Neural cell (in vitro differentiated cells): ENCODE measurements at regions not wholly inside any gene's neighbourhood (a gene's known extent, or its start where the extent isn't known, plus 50 kb on each side); places are given as distances from the start of the nearest gene placed in this dataset.

ENCODE experiments used
- H2AFZ ChIP-seq: fragments of 200-600, 300-800 bp; sonication (generic), shearing (Covaris generic); 2 replicates; pipeline ENCODE4 v1.6.0; 2014; ENCODE audit warnings: low read depth, mild to moderate bottlenecking, antibody characterized with exemption, low read length, moderate library complexity
- H3F3A ChIP-seq: fragments of 200-600 bp; shearing (Covaris generic); 2 replicates; pipeline ENCODE4 v1.6.1; 2016; ENCODE audit warnings: mild to moderate bottlenecking, moderate library complexity, mixed read lengths, antibody characterized with exemption, low read length; ENCODE audit not compliant: insufficient read depth, poor library complexity, severe bottlenecking
- H3K27ac ChIP-seq: fragments of 200-600, 300-800 bp; sonication (generic), shearing (Covaris generic); 2 replicates; pipeline ENCODE4 v1.5.1; 2014; ENCODE audit warnings: mild to moderate bottlenecking, low read length, moderate library complexity
- H3K27me3 ChIP-seq: fragments of 300-800, 200-600 bp; sonication (generic), shearing (Covaris generic); 2 replicates; pipeline ENCODE4 v1.6.0; 2014; ENCODE audit warnings: mild to moderate bottlenecking, low read depth, low read length, moderate library complexity; ENCODE audit not compliant: insufficient read depth
- H3K36me3 ChIP-seq: fragments of 300-800, 200-600 bp; sonication (generic), shearing (Covaris generic); 2 replicates; pipeline ENCODE4 v1.5.1; 2014; ENCODE audit warnings: mild to moderate bottlenecking, antibody characterized with exemption, low read length, moderate library complexity; ENCODE audit not compliant: insufficient read depth
- H3K4me2 ChIP-seq: fragments of 300-800, 200-600 bp; sonication (generic), shearing (Covaris generic); 2 replicates; pipeline ENCODE4 v1.6.0; 2014; ENCODE audit warnings: mild to moderate bottlenecking, low read length
- H3K4me3 ChIP-seq: fragments of 300-800, 200-600 bp; sonication (generic), shearing (Covaris generic); 2 replicates; pipeline ENCODE4 v1.5.1; 2014; ENCODE audit warnings: mild to moderate bottlenecking, low read length, moderate library complexity
- H3K79me2 ChIP-seq: fragments of 200-600 bp; shearing (Covaris generic); replicated peaks from 2 replicates; pipeline ENCODE4 v1.6.0; 2014; ENCODE audit warnings: mild to moderate bottlenecking, low read length, moderate library complexity; ENCODE audit not compliant: insufficient read depth
- H3K9ac ChIP-seq: fragments of 300-800, 200-600 bp; sonication (generic), shearing (Covaris generic); 2 replicates; pipeline ENCODE4 v1.6.1; 2016; ENCODE audit warnings: mild to moderate bottlenecking, low read length, mixed read lengths
- H3K9me2 ChIP-seq: fragments of 200-600 bp; shearing (Covaris generic); 2 replicates; pipeline ENCODE4 v1.6.1; 2016; ENCODE audit warnings: mild to moderate bottlenecking, low read length, mixed read lengths; ENCODE audit not compliant: insufficient read depth
- H3K9me3 ChIP-seq: fragments of 200-600, 300-800 bp; sonication (generic), shearing (Covaris generic); 2 replicates; pipeline ENCODE4 v1.6.1; 2016; ENCODE audit warnings: mild to moderate bottlenecking, mixed run types, low read length, moderate library complexity, mixed read lengths
- H4K20me1 ChIP-seq: fragments of 200-600 bp; shearing (Covaris generic); 2 replicates; pipeline ENCODE4 v1.6.1; 2016; ENCODE audit warnings: mild to moderate bottlenecking, mixed run types; ENCODE audit not compliant: insufficient read depth
- EP300 ChIP-seq: fragments of 450-650 bp; conservative IDR thresholded peaks from 2 replicates; pipeline ENCODE4 v1.6.1; 2014; ENCODE audit warnings: antibody characterized with exemption, mild to moderate bottlenecking, moderate library complexity; ENCODE audit not compliant: poor library complexity, severe bottlenecking
- EZH2 ChIP-seq: fragments of 200-600, 300-800 bp; shearing (Covaris generic), sonication (generic); IDR thresholded peaks from 2 replicates; pipeline ENCODE4 v1.6.1; 2014; ENCODE audit warnings: antibody characterized with exemption, low read length, borderline replicate concordance, mild to moderate bottlenecking; ENCODE audit not compliant: insufficient read depth, poor library complexity, severe bottlenecking
- MXI1 ChIP-seq: fragments of 450-650 bp; conservative IDR thresholded peaks from 2 replicates; pipeline ENCODE4 v1.6.1; 2014; ENCODE audit warnings: antibody characterized with exemption, mild to moderate bottlenecking; ENCODE audit not compliant: poor library complexity, severe bottlenecking
- POLR2AphosphoS5 ChIP-seq: IDR thresholded peaks from 2 replicates; pipeline ENCODE4 v1.6.1; 2012
- RAD21 ChIP-seq: fragments of 450-650 bp; conservative IDR thresholded peaks from 2 replicates; pipeline ENCODE4 v1.6.1; 2014; ENCODE audit warnings: antibody characterized with exemption, mild to moderate bottlenecking, moderate library complexity
- SMC3 ChIP-seq: fragments of 450-650 bp; conservative IDR thresholded peaks from 2 replicates; pipeline ENCODE4 v1.6.1; 2014; ENCODE audit warnings: antibody characterized with exemption, mild to moderate bottlenecking, moderate library complexity; ENCODE audit not compliant: poor library complexity
- TAF1 ChIP-seq: IDR thresholded peaks from 2 replicates; pipeline ENCODE4 v1.6.1; 2012; ENCODE audit warnings: low read depth
- TF ChIP-seq, protein P1 (sequence below): fragments of 450-650 bp; IDR thresholded peaks from 2 replicates; pipeline ENCODE4 v1.5.1; 2014; ENCODE audit warnings: antibody characterized with exemption, mild to moderate bottlenecking, moderate library complexity; ENCODE audit not compliant: poor library complexity, severe bottlenecking
- TF ChIP-seq, protein P2 (sequence below): IDR thresholded peaks from 2 replicates; pipeline ENCODE4 v1.6.1; 2012; ENCODE audit warnings: borderline replicate concordance

DNA sequence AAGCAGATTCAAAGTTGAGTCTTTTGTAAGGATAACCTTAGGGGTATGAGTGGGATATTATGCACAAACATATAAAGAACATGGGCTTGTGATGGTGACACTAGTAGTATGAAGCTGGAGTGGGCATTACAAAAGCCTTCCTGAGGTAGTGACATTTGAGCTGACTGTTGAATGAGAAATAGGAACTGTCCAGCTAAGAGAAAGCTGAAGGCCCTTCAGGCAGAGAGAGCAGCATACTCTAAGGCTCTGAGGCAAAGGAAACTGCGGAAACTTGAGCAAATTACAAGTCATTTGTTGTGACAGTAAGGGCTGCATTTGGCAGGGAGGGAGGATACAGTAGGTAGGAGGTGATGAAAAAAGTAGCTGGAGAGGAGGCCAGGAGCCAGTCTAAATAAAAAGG lies 190.7 kb upstream of the CD96 start:
- no peaks in the 10 kb centered on the region for H3K79me2 ChIP-seq
- H3K4me3 ChIP-seq, result no peak overlapping the region
- H3K27ac ChIP-seq, result no peak overlapping the region
- no peaks in the 10 kb centered on the region for H4K20me1 ChIP-seq
- TF ChIP-seq, protein P1, sequence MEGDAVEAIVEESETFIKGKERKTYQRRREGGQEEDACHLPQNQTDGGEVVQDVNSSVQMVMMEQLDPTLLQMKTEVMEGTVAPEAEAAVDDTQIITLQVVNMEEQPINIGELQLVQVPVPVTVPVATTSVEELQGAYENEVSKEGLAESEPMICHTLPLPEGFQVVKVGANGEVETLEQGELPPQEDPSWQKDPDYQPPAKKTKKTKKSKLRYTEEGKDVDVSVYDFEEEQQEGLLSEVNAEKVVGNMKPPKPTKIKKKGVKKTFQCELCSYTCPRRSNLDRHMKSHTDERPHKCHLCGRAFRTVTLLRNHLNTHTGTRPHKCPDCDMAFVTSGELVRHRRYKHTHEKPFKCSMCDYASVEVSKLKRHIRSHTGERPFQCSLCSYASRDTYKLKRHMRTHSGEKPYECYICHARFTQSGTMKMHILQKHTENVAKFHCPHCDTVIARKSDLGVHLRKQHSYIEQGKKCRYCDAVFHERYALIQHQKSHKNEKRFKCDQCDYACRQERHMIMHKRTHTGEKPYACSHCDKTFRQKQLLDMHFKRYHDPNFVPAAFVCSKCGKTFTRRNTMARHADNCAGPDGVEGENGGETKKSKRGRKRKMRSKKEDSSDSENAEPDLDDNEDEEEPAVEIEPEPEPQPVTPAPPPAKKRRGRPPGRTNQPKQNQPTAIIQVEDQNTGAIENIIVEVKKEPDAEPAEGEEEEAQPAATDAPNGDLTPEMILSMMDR, result no peak
- no peak for TF ChIP-seq EP300
- no peak for TF ChIP-seq RAD21
- no peak for TF ChIP-seq TAF1
- TF ChIP-seq, protein P2, sequence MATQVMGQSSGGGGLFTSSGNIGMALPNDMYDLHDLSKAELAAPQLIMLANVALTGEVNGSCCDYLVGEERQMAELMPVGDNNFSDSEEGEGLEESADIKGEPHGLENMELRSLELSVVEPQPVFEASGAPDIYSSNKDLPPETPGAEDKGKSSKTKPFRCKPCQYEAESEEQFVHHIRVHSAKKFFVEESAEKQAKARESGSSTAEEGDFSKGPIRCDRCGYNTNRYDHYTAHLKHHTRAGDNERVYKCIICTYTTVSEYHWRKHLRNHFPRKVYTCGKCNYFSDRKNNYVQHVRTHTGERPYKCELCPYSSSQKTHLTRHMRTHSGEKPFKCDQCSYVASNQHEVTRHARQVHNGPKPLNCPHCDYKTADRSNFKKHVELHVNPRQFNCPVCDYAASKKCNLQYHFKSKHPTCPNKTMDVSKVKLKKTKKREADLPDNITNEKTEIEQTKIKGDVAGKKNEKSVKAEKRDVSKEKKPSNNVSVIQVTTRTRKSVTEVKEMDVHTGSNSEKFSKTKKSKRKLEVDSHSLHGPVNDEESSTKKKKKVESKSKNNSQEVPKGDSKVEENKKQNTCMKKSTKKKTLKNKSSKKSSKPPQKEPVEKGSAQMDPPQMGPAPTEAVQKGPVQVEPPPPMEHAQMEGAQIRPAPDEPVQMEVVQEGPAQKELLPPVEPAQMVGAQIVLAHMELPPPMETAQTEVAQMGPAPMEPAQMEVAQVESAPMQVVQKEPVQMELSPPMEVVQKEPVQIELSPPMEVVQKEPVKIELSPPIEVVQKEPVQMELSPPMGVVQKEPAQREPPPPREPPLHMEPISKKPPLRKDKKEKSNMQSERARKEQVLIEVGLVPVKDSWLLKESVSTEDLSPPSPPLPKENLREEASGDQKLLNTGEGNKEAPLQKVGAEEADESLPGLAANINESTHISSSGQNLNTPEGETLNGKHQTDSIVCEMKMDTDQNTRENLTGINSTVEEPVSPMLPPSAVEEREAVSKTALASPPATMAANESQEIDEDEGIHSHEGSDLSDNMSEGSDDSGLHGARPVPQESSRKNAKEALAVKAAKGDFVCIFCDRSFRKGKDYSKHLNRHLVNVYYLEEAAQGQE, result no peak
- no peak for TF ChIP-seq POLR2AphosphoS5
- TF ChIP-seq SMC3, result no peak
- TF ChIP-seq MXI1, result no peak
- no peak for TF ChIP-seq EZH2
- H3K9ac ChIP-seq, result no peak overlapping the region
- H3K4me2 ChIP-seq, result no peak overlapping the region
- H3K9me2 ChIP-seq, result no peaks in the 10 kb centered on the region
- H3K9me3 ChIP-seq, result no peaks in the 10 kb centered on the region
- H3F3A ChIP-seq, result no peaks in the 10 kb centered on the region
- no peaks in the 10 kb centered on the region for H3K27me3 ChIP-seq
- no peak overlapping the region for H2AFZ ChIP-seq
- no peaks in the 10 kb centered on the region for H3K36me3 ChIP-seq

DNA sequence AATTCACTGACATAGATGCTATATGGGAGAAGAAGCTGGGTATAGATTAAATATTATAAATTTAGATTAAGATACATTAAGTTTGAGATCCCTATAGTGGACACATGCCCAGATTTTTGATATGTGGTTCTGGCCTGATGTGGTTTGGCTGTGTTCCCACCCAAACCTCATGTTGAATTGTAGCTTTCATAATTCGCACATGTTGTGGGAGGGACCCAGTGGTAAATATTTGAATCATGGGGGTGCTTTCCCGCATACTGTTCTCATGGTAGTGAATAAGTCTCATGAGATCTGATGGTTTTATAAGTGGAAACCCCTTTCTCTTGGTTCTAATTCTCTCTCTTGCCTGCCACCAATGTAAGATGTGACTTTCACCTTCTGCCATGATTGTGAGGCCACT lies 189.4 kb upstream of the CD96 start:
- Histone ChIP-seq H3K27ac (no peak overlapping the region), H3K27me3 (no peaks in the 10 kb centered on the region), H3K4me2 (no peak overlapping the region), H3K9me2 (no peaks in the 10 kb centered on the region), H3K4me3 (no peak overlapping the region), H2AFZ (no peak overlapping the region), H4K20me1 (no peaks in the 10 kb centered on the region), H3F3A (no peaks in the 10 kb centered on the region), H3K79me2 (no peaks in the 10 kb centered on the region), H3K36me3 (no peaks in the 10 kb centered on the region), H3K9ac (no peak overlapping the region), H3K9me3 (no peaks in the 10 kb centered on the region)
- no peak for TF ChIP-seq EP300
- TF ChIP-seq MXI1, result no peak
